ENCODE measurements at regions not wholly inside any gene's neighbourhood (a gene's known extent, or its start where the extent isn't known, plus 50 kb on each side); places are given as distances from the start of the nearest gene placed in this dataset.
A peak's percentile ranks its signal among the peaks of the same experiment; 100 is the strongest.

DNA sequence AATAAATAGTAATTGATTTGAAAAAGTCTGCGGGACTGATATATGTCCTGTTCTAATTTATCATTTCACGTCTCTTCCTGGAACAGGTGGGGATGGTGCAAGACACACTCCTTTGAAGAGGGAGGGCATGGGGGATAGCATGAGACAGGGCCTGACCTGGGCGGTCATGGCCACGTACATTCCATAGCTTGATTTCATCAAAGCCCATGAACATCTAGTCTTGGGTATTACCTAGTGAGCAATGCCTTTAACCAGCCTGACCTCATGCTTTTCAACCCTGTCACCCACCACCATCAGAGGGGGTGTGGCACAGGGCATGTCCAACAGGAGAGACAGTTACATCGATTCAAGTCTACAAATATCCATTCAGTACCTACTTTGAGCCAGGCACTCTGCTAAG, 52.3 kb upstream of the HOPX start:
- intact Hi-C loops (cut with DNase I), result no loop called here
- no peaks in the 10 kb centered on the region for H3K36me3 ChIP-seq (ENCODE audit: insufficient read depth in 1 of 2, low read depth in 1 of 2)
- ATAC-seq (no peak), DNase-seq (no peak)
- H3K4me3 ChIP-seq, result no peak overlapping the region
- 85 to 93% (median 92%) methylated on average over 5 of the region's 5 CpGs for WGBS, 3 donors
- H3K4me1 ChIP-seq, result no peaks in the 10 kb centered on the region
- H3K27ac ChIP-seq, result no peak overlapping the region
- no peaks in the 10 kb centered on the region for H3K9me3 ChIP-seq
- TF ChIP-seq, protein P1, sequence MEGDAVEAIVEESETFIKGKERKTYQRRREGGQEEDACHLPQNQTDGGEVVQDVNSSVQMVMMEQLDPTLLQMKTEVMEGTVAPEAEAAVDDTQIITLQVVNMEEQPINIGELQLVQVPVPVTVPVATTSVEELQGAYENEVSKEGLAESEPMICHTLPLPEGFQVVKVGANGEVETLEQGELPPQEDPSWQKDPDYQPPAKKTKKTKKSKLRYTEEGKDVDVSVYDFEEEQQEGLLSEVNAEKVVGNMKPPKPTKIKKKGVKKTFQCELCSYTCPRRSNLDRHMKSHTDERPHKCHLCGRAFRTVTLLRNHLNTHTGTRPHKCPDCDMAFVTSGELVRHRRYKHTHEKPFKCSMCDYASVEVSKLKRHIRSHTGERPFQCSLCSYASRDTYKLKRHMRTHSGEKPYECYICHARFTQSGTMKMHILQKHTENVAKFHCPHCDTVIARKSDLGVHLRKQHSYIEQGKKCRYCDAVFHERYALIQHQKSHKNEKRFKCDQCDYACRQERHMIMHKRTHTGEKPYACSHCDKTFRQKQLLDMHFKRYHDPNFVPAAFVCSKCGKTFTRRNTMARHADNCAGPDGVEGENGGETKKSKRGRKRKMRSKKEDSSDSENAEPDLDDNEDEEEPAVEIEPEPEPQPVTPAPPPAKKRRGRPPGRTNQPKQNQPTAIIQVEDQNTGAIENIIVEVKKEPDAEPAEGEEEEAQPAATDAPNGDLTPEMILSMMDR (IDR thresholded peaks at IDR 0.05), result no peak
- H3K27me3 ChIP-seq (ENCODE audit: insufficient read depth in 3 of 3, low read length in 2 of 3), result no peaks in the 10 kb centered on the region

DNA sequence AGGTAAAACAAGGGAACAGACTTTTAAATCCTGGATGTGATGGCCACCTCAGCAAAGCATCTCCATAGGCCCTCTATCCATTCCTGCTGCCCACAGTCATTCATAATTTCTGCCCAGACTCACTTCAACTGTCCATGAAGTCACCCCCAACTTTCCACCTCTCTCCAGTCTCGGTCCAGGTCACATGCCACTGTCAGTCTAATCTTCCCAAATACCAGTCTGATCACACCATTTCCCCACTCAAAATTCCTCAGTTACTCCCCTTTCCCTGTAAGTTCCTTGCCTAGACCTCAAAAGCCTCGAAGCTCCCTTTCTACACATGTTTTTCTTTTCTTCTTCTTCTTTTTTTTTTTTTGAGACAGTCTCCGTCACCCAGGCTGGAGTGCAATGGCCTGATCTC, 51.2 kb upstream of the HOPX start:
- Histone ChIP-seq H3K27ac (no peak overlapping the region), H3K4me1 (no peaks in the 10 kb centered on the region), H3K9me3 (no peaks in the 10 kb centered on the region), H3K4me3 (no peak overlapping the region), H3K27me3 (ENCODE audit: insufficient read depth in 3 of 3, low read length in 2 of 3) (no peaks in the 10 kb centered on the region), H3K36me3 (ENCODE audit: insufficient read depth in 1 of 2, low read depth in 1 of 2) (no peaks in the 10 kb centered on the region)
- ATAC-seq (no peak), DNase-seq (no peak)
- TF ChIP-seq, protein P1 (IDR thresholded peaks at IDR 0.05), result no peak
- intact Hi-C loops (cut with DNase I), result no loop called here
- 72 to 77% (median 76%) methylated on average over 3 of the region's 3 CpGs for WGBS, 3 donors

DNA sequence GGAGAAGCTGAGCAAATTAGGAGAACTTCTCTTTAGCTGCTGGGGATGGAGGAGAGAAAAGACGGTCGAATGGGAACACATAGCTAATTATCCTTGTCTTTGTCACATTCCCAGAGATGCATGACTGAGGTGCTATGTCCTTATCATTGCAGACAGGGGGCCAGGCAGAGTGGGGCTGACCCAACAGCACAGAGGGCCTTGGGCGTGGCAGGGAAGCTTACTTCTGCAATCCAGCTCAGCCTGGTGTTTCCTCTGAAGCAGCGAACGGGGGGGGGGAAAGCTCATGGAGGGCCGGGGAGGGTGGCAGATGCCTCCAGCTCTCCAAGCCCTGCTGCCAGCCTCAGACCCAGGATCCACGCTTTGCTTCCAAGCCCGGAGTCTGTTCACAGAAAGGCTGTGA, 50.8 kb upstream of the HOPX start:
- Histone ChIP-seq H3K36me3 (ENCODE audit: insufficient read depth in 1 of 2, low read depth in 1 of 2) (no peaks in the 10 kb centered on the region), H3K27ac (no peak overlapping the region), H3K27me3 (ENCODE audit: insufficient read depth in 3 of 3, low read length in 2 of 3) (no peaks in the 10 kb centered on the region), H3K9me3 (no peaks in the 10 kb centered on the region), H3K4me3 (no peak overlapping the region), H3K4me1 (no peaks in the 10 kb centered on the region)
- peak in 1 of 2 donors; percentile 29 for DNase-seq
- no peak for ATAC-seq
- WGBS, 3 donors, result 63 to 72% (median 65%) methylated on average over 8 of the region's 8 CpGs
- TF ChIP-seq, protein P1 (IDR thresholded peaks at IDR 0.05), result no peak
- intact Hi-C loops (cut with DNase I), result no loop called here
